CD1c-positive myeloid dendritic cell (primary cell): ENCODE measurements at regions not wholly inside any gene's neighbourhood (a gene's known extent, or its start where the extent isn't known, plus 50 kb on each side); places are given as distances from the start of the nearest gene placed in this dataset.

Experiments
- DNase-seq: peaks from one replicate; pipeline ENCODE4 v3.0.0-alpha.2; 2016; ENCODE audit errors: extremely low spot score

GRCh38 chr9:73459817-73460216 lies 308.2 kb downstream of the ANXA1 start:
- DNase-seq, result no peak

- DNase-seq, result no peak
Observed at GRCh38 chr9:73468716-73469115, 317.1 kb downstream of the ANXA1 start.

GRCh38 chr9:73470766-73471165 lies 319.1 kb downstream of the ANXA1 start:
- DNase-seq, result no peak

GRCh38 chr9:73474002-73474600 lies 322.4 kb downstream of the ANXA1 start:
- DNase-seq, result no peak

- no peak for DNase-seq
Observed at GRCh38 chr9:73474625-73475024, 323.0 kb downstream of the ANXA1 start.

GRCh38 chr9:73494894-73495293 lies 343.2 kb downstream of the ANXA1 start:
- DNase-seq, result no peak

GRCh38 chr9:73497796-73498195 lies 346.1 kb downstream of the ANXA1 start:
- DNase-seq, result no peak

GRCh38 chr9:73515216-73515615 lies 363.6 kb downstream of the ANXA1 start:
- DNase-seq, result no peak

GRCh38 chr9:73523391-73523790 lies 371.7 kb downstream of the ANXA1 start:
- no peak for DNase-seq

GRCh38 chr9:73525350-73525749 lies 373.7 kb downstream of the ANXA1 start:
- DNase-seq, result no peak

GRCh38 chr9:73527521-73527920 lies 375.9 kb downstream of the ANXA1 start:
- DNase-seq, result no peak

- no peak for DNase-seq
Observed at GRCh38 chr9:73528926-73529325, 377.3 kb downstream of the ANXA1 start.

GRCh38 chr9:73529666-73530065 lies 378.0 kb downstream of the ANXA1 start:
- no peak for DNase-seq

- no peak for DNase-seq
Observed at GRCh38 chr9:73531051-73531532, 379.4 kb downstream of the ANXA1 start.

- no peak for DNase-seq
Observed at GRCh38 chr9:73531658-73532057, 380.0 kb downstream of the ANXA1 start.

- DNase-seq, result no peak
Observed at GRCh38 chr9:73532985-73533384, 381.3 kb downstream of the ANXA1 start.

- no peak for DNase-seq
Observed at GRCh38 chr9:73536403-73536802, 384.7 kb downstream of the ANXA1 start.

- no peak for DNase-seq
Observed at GRCh38 chr9:73537561-73537960, 385.9 kb downstream of the ANXA1 start.

- no peak for DNase-seq
Observed at GRCh38 chr9:73539881-73540390, 388.3 kb downstream of the ANXA1 start.

GRCh38 chr9:73541923-73542322 lies 390.3 kb downstream of the ANXA1 start:
- DNase-seq, result no peak

GRCh38 chr9:73543727-73544126 lies 392.1 kb downstream of the ANXA1 start:
- no peak for DNase-seq

GRCh38 chr9:73548201-73548600 lies 396.5 kb downstream of the ANXA1 start:
- no peak for DNase-seq

GRCh38 chr9:73549991-73550390 lies 398.3 kb downstream of the ANXA1 start:
- DNase-seq, result no peak

GRCh38 chr9:73553295-73553694 lies 401.6 kb downstream of the ANXA1 start:
- no peak for DNase-seq
